ENCODE measurements at regions not wholly inside any gene's neighbourhood (a gene's known extent, or its start where the extent isn't known, plus 50 kb on each side); places are given as distances from the start of the nearest gene placed in this dataset.
A peak's percentile ranks its signal among the peaks of the same experiment; 100 is the strongest.

GRCh38 chr13:97114651-97115050 lies 107.5 kb upstream of the MBNL2 start:
- CTCF ChIA-PET, result interaction anchor here (0.6 kb wide), 1 partner anchor 291 kb away, joined by 3 read pairs; no protein-coding TSS in a partner anchor
- no peak overlapping the region for H3K27ac ChIP-seq
- no peak for DNase-seq (ENCODE audit: low spot score)
- POLR2A ChIA-PET (ENCODE audit: low non-redundant PET), result no interaction called here
- TF ChIP-seq, protein P1, sequence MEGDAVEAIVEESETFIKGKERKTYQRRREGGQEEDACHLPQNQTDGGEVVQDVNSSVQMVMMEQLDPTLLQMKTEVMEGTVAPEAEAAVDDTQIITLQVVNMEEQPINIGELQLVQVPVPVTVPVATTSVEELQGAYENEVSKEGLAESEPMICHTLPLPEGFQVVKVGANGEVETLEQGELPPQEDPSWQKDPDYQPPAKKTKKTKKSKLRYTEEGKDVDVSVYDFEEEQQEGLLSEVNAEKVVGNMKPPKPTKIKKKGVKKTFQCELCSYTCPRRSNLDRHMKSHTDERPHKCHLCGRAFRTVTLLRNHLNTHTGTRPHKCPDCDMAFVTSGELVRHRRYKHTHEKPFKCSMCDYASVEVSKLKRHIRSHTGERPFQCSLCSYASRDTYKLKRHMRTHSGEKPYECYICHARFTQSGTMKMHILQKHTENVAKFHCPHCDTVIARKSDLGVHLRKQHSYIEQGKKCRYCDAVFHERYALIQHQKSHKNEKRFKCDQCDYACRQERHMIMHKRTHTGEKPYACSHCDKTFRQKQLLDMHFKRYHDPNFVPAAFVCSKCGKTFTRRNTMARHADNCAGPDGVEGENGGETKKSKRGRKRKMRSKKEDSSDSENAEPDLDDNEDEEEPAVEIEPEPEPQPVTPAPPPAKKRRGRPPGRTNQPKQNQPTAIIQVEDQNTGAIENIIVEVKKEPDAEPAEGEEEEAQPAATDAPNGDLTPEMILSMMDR (conservative IDR thresholded peaks at IDR 0.05; ENCODE audit: low read depth), result no peak

DNA sequence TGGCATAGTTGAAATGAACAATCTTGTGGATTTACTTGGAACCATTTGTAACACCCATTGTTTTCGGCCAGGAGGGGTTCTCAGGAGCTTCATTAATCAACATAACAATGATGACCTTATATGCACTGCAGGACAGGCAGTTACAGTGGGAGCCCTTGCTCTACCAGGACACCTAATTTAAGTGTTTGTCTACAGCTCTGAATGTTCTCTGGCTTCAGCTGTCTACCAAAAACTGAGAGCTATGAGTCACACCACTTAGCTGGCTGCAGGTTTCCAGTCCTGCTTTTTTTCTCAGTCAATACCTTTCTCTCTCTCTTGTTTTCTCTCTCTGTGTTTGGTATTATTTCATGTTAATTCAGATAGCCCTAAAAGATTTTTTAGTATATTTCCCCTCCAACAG lies 105.4 kb upstream of the MBNL2 start:
- peak; percentile 36 for DNase-seq (ENCODE audit: low spot score)
- CTCF ChIA-PET, result interaction anchor here (0.5 to 0.9 kb wide), 2 partner anchors 25 to 110 kb away, joined by 3 read pairs; no protein-coding TSS in a partner anchor

GRCh38 chr13:97117388-97117910 lies 104.7 kb upstream of the MBNL2 start:
- POLR2A ChIA-PET (ENCODE audit: low non-redundant PET), result interaction anchor here (0.7 kb wide), 1 partner anchor 118 kb away, joined by 3 read pairs; no protein-coding TSS in a partner anchor
- no peak overlapping the region for H3K27ac ChIP-seq
- TF ChIP-seq, protein P1 (conservative IDR thresholded peaks at IDR 0.05; ENCODE audit: low read depth), result no peak
- no peak for DNase-seq (ENCODE audit: low spot score)
- CTCF ChIA-PET, result interaction anchor here (0.6 to 0.9 kb wide), 2 partner anchors 24 to 825 kb away, joined by 3 to 7 read pairs; no protein-coding TSS in a partner anchor

More for the DNA sequence above, 105.4 kb upstream of the MBNL2 start:
- POLR2A ChIA-PET (ENCODE audit: low non-redundant PET), result interaction anchor here (0.7 kb wide), 1 partner anchor 118 kb away, joined by 3 read pairs; no protein-coding TSS in a partner anchor
- H3K27ac ChIP-seq, result no peak overlapping the region
- TF ChIP-seq, protein P1 (conservative IDR thresholded peaks at IDR 0.05; ENCODE audit: low read depth), result no peak

GRCh38 chr13:97119943-97120342 lies 102.2 kb upstream of the MBNL2 start:
- TF ChIP-seq, protein P1 (conservative IDR thresholded peaks at IDR 0.05; ENCODE audit: low read depth), result no peak
- DNase-seq (ENCODE audit: low spot score), result no peak
- CTCF ChIA-PET, result interaction anchor here (0.9 kb wide), 1 partner anchor 10 kb away, joined by 3 read pairs; no protein-coding TSS in a partner anchor
- H3K27ac ChIP-seq, result no peak overlapping the region
- POLR2A ChIA-PET (ENCODE audit: low non-redundant PET), result no interaction called here

DNA sequence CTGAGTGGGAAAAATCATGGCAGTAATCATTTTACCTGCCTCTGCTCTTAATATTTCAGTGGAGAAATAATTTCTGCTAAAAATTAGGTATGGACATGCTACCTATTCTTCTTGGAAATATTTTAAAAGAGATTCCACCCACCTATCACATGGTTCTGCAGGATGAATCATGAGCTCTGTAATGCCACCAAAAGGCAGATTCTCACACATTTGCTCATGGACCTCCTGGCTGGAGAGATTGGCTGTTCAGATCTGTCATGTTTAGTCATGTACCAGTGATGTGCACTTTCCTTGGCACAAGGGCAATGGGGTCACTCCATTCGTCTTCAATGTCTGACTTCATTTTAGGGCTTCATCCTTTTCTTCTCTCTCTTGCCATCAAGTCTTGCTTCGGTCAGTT lies 101.8 kb upstream of the MBNL2 start:
- ChIA-PET POLR2A (ENCODE audit: low non-redundant PET) (no interaction called here), CTCF (interaction anchor here (0.9 kb wide), 1 partner anchor 10 kb away, joined by 3 read pairs; no protein-coding TSS in a partner anchor)
- no peak for DNase-seq (ENCODE audit: low spot score)
- TF ChIP-seq, protein P1 (conservative IDR thresholded peaks at IDR 0.05; ENCODE audit: low read depth), result no peak
- H3K27ac ChIP-seq, result no peak overlapping the region

DNA sequence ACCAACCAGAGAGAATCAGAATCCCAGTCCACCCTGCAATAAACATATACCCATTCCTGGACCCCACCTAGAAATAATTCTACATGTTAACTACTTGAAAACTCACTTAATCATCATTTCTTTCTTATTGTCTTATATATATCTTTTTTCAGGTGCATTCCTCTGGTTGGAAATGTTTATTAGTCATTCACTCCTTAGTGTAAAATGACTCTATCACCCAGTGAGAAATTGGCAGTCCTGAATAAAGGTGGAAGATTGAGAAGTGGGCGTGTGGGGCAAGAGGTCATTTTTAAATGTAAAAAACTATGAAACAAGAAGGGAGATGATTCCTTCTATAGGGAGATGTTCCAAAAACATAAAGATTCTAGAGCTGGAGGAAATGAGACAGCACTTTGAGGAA lies 101.2 kb upstream of the MBNL2 start:
- DNase-seq (ENCODE audit: low spot score), result no peak
- H3K27ac ChIP-seq, result no peak overlapping the region
- TF ChIP-seq, protein P1 (conservative IDR thresholded peaks at IDR 0.05; ENCODE audit: low read depth), result no peak
- CTCF ChIA-PET, result no interaction called here
- POLR2A ChIA-PET (ENCODE audit: low non-redundant PET), result no interaction called here

Measured in RWPE1 (cell line).